ENCODE measurements at regions not wholly inside any gene's neighbourhood (a gene's known extent, or its start where the extent isn't known, plus 50 kb on each side); places are given as distances from the start of the nearest gene placed in this dataset.

- H3K4me2 ChIP-seq (replicated peaks; ENCODE audit: low read depth, low read length, poor library complexity, severe bottlenecking): peak overlapping the region; percentile 32
- WGBS (ENCODE audit: insufficient coverage): 69% methylated on average over 22 of the region's 23 CpGs
- H3K4me3 ChIP-seq (ENCODE audit: control extremely low read depth in 1 of 5, extremely low read depth in 1 of 5, insufficient read depth in 1 of 5, low read depth in 2 of 5, low read length in 4 of 5): no peak overlapping the region
- intact Hi-C loops (cut with micrococcal nuclease): no loop called here
- peaks cover 0 to 4% of the 10 kb centered on the region in 2 donors for H3K4me1 ChIP-seq (ENCODE audit: control insufficient read depth in 2 of 2, insufficient read depth in 2 of 2, low read length in 2 of 2)
- H3K9ac ChIP-seq (ENCODE audit: low read length): no peak overlapping the region
- H3K36me3 ChIP-seq (replicated peaks in 1 of 2; ENCODE audit: control extremely low read depth in 1 of 2, control insufficient read depth in 1 of 2, extremely low read depth in 1 of 2, insufficient read depth in 2 of 2, low read length in 1 of 2): no peaks in the 10 kb centered on the region
- peaks cover 0 to 16% (median 0%) of the 10 kb centered on the region in 4 experiments for H3K27me3 ChIP-seq (replicated peaks in 1 of 4; ENCODE audit: control extremely low read depth in 1 of 4, control insufficient read depth in 3 of 4, insufficient read depth in 4 of 4, low read length in 3 of 4)
- H3K79me2 ChIP-seq (ENCODE audit: control insufficient read depth, insufficient read depth, low read length): no peaks in the 10 kb centered on the region
- no peaks in the 10 kb centered on the region for H3K9me3 ChIP-seq (ENCODE audit: control extremely low read depth in 1 of 3, control insufficient read depth in 2 of 3, insufficient read depth in 1 of 3, low read length in 2 of 3)
- TF ChIP-seq CTCF (IDR thresholded peaks at IDR 0.05) (no peak), EZH2 (IDR thresholded peaks at IDR 0.05; ENCODE audit: borderline replicate concordance, insufficient read depth, low read depth, low read length, poor library complexity, severe bottlenecking) (no peak)
- Mint-ChIP-seq H3K4me1 (no peaks in the 10 kb centered on the region), H3K27me3 (peaks cover 11% of the 10 kb centered on the region), H3K27ac (no peak overlapping the region), H3K9me3 (ENCODE audit: insufficient read depth) (no peaks in the 10 kb centered on the region), H3K4me3 (no peak overlapping the region)
- peak overlapping the region; percentile 28 for H2AFZ ChIP-seq (ENCODE audit: insufficient read depth, low read depth, low read length, poor library complexity, severe bottlenecking)
- ChIA-PET CTCF (no interaction called here), POLR2A (no interaction called here)
- ATAC-seq (ENCODE audit: low read depth) (no peak), DNase-seq (no peak)
- no peaks in the 10 kb centered on the region for H4K20me1 ChIP-seq (ENCODE audit: control insufficient read depth, insufficient read depth, low read length, poor library complexity, severe bottlenecking)
- no peak overlapping the region for H3K27ac ChIP-seq (ENCODE audit: low read length in 2 of 2)
Observed at GRCh38 chr6:159602431-159603041, 90.5 kb downstream of the SOD2 start.

- no peaks in the 10 kb centered on the region for H3K9me3 ChIP-seq (ENCODE audit: control extremely low read depth in 1 of 3, control insufficient read depth in 2 of 3, insufficient read depth in 1 of 3, low read length in 2 of 3)
- H3K4me1 ChIP-seq (ENCODE audit: control insufficient read depth in 2 of 2, insufficient read depth in 2 of 2, low read length in 2 of 2): peaks cover 0 to 4% of the 10 kb centered on the region in 2 donors
- TF ChIP-seq EZH2 (IDR thresholded peaks at IDR 0.05; ENCODE audit: borderline replicate concordance, insufficient read depth, low read depth, low read length, poor library complexity, severe bottlenecking): no peak
- no peak for TF ChIP-seq CTCF (IDR thresholded peaks at IDR 0.05)
- H3K27me3 ChIP-seq (replicated peaks in 1 of 4; ENCODE audit: control extremely low read depth in 1 of 4, control insufficient read depth in 3 of 4, insufficient read depth in 4 of 4, low read length in 3 of 4): peaks cover 0 to 16% (median 0%) of the 10 kb centered on the region in 4 experiments
- H3K4me2 ChIP-seq (replicated peaks; ENCODE audit: low read depth, low read length, poor library complexity, severe bottlenecking): no peak overlapping the region
- intact Hi-C loops (cut with micrococcal nuclease): no loop called here
- H3K79me2 ChIP-seq (ENCODE audit: control insufficient read depth, insufficient read depth, low read length): no peaks in the 10 kb centered on the region
- DNase-seq (no peak), ATAC-seq (ENCODE audit: low read depth) (no peak)
- no peak overlapping the region for H3K9ac ChIP-seq (ENCODE audit: low read length)
- no peaks in the 10 kb centered on the region for H4K20me1 ChIP-seq (ENCODE audit: control insufficient read depth, insufficient read depth, low read length, poor library complexity, severe bottlenecking)
- Mint-ChIP-seq H3K4me1 (no peaks in the 10 kb centered on the region), H3K4me3 (no peak overlapping the region), H3K27me3 (peaks cover 11% of the 10 kb centered on the region), H3K27ac (no peak overlapping the region), H3K9me3 (ENCODE audit: insufficient read depth) (no peaks in the 10 kb centered on the region)
- no peaks in the 10 kb centered on the region for H3K36me3 ChIP-seq (replicated peaks in 1 of 2; ENCODE audit: control extremely low read depth in 1 of 2, control insufficient read depth in 1 of 2, extremely low read depth in 1 of 2, insufficient read depth in 2 of 2, low read length in 1 of 2)
- H3K4me3 ChIP-seq (ENCODE audit: control extremely low read depth in 1 of 5, extremely low read depth in 1 of 5, insufficient read depth in 1 of 5, low read depth in 2 of 5, low read length in 4 of 5): no peak overlapping the region
- POLR2A ChIA-PET: no interaction called here
- CTCF ChIA-PET: no interaction called here
- H2AFZ ChIP-seq (ENCODE audit: insufficient read depth, low read depth, low read length, poor library complexity, severe bottlenecking): no peak overlapping the region
- H3K27ac ChIP-seq (ENCODE audit: low read length in 2 of 2): no peak overlapping the region
- 40% methylated on average over 1 of the region's 6 CpGs for WGBS (ENCODE audit: insufficient coverage)
Observed at GRCh38 chr6:159601211-159601610, 91.8 kb downstream of the SOD2 start.

Data from B cell (primary cell).